PC-9 (cell line): ENCODE measurements at regions not wholly inside any gene's neighbourhood (a gene's known extent, or its start where the extent isn't known, plus 50 kb on each side); places are given as distances from the start of the nearest gene placed in this dataset.

Experiments
- BruUV-seq: library from RNA; stranded (reverse); fragments of 400-500 nt; replicated peaks from 2 replicates; lab custom pipeline; 2021; lab: Mats Ljungman, UMichigan
- CTCF ChIA-PET: fragments of 300-600 bp; sonication (Branson Sonifier 250); formaldehyde crosslinking; loops from one replicate; lab custom pipeline; 2022; ENCODE audit warnings: antibody characterized with exemption; lab: Charles Lee
- POLR2A ChIA-PET: fragments of 300-600 bp; sonication (Branson Sonifier 250); formaldehyde crosslinking; loops from one replicate; lab custom pipeline; 2022; ENCODE audit warnings: antibody characterized with exemption; ENCODE audit not compliant: unreplicated experiment; lab: Charles Lee
- DNase-seq, 2 experiments: peaks; one replicate each; pipeline versions ENCODE4 v3.0.0 to v3.0.0-alpha.2; 2015 to 2022; ENCODE audit warnings: mixed read lengths in 1 of 2
- H2AFZ ChIP-seq: fragments of 200-600 bp; sonication (generic); 2 replicates; pipeline ENCODE4 v1.8.1; 2017; ENCODE audit warnings: antibody characterized with exemption
- H3F3A ChIP-seq: fragments of 200-600 bp; sonication (generic); 2 replicates; pipeline ENCODE4 v1.8.1; 2017; ENCODE audit warnings: antibody characterized with exemption, mild to moderate bottlenecking, low read depth; ENCODE audit not compliant: insufficient read depth
- H3K27ac ChIP-seq: fragments of 200-600 bp; sonication (generic); 2 replicates; pipeline ENCODE4 v1.6.1; 2016; ENCODE audit warnings: mixed run types
- H3K27me3 ChIP-seq: fragments of 200-600 bp; sonication (generic); 2 replicates; pipeline ENCODE4 v1.6.1; 2016; ENCODE audit warnings: low read depth, mixed run types; ENCODE audit not compliant: insufficient read depth
- H3K36me3 ChIP-seq: fragments of 200-600 bp; sonication (generic); 2 replicates; pipeline ENCODE4 v1.6.1; 2016; ENCODE audit warnings: low read depth, mixed run types
- H3K4me1 ChIP-seq: fragments of 200-600 bp; sonication (generic); replicated peaks from 2 replicates; pipeline ENCODE4 v1.6.1; 2016; ENCODE audit warnings: mixed run types; ENCODE audit not compliant: insufficient read depth
- H3K4me2 ChIP-seq: fragments of 200-600 bp; sonication (generic); 2 replicates; pipeline ENCODE4 v1.6.1; 2017; ENCODE audit warnings: mixed run types
- H3K4me3 ChIP-seq: fragments of 200-600 bp; sonication (generic); 2 replicates; pipeline ENCODE4 v1.6.1; 2016; ENCODE audit warnings: mixed run types
- H3K79me2 ChIP-seq: fragments of 200-600 bp; sonication (generic); 2 replicates; pipeline ENCODE4 v1.6.1; 2017; ENCODE audit warnings: low read depth, mixed run types
- H3K9me2 ChIP-seq: fragments of 200-600 bp; sonication (generic); 2 replicates; pipeline ENCODE4 v1.8.1; 2017; ENCODE audit warnings: mild to moderate bottlenecking; ENCODE audit not compliant: insufficient read depth
- H3K9me3 ChIP-seq: fragments of 200-600 bp; sonication (generic); 2 replicates; pipeline ENCODE4 v1.8.1; 2016; ENCODE audit warnings: low read depth; ENCODE audit not compliant: insufficient read depth
- H4K20me1 ChIP-seq: fragments of 200-600 bp; sonication (generic); 2 replicates; pipeline ENCODE4 v1.8.1; 2017; ENCODE audit not compliant: insufficient read depth
- EZH2 ChIP-seq: fragments of 200-600 bp; sonication (generic); IDR thresholded peaks from 2 replicates; pipeline ENCODE4 v1.8.0; 2017; ENCODE audit warnings: antibody characterized with exemption, low read depth
- intact Hi-C: fragments of 100-400 bp; cut with micrococcal nuclease; formaldehyde crosslinking; loops from one replicate; pipeline ENCODE4 v1.10.0; 2022; ENCODE audit not compliant: unreplicated experiment
- TF ChIP-seq, protein P1 (sequence below): fragments of 200-600 bp; sonication (generic); conservative IDR thresholded peaks from 2 replicates; pipeline ENCODE4 v1.6.1; 2017; ENCODE audit warnings: mixed run types, antibody characterized with exemption, mild to moderate bottlenecking, moderate library complexity

DNA sequence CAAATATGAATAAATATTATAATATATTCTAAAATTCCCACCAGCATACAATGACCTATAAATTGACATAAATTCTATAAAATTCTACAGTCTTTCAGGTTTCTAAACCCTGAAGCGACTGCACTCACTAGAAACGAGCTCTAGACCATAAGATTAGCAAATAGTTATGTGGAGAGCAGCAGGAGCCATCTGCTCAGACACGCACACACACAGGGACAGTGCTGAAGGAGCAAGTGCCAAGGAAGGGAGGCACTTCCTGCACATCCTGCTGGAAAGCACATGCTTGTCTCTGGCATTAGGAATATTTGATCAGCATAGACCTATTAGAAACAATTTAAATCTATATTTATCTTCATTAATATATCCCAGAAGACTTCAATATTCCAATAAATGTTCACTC is 713.9 kb upstream of the CDH2 start:
- BruUV-seq, result no TSS peak
- DNase-seq, result no peak
- Histone ChIP-seq H3K4me1 (no peaks in the 10 kb centered on the region), H3K79me2 (no peaks in the 10 kb centered on the region), H3K9me3 (no peaks in the 10 kb centered on the region), H3K36me3 (no peaks in the 10 kb centered on the region), H3K4me2 (no peak overlapping the region), H3F3A (no peaks in the 10 kb centered on the region), H3K27ac (no peak overlapping the region), H3K27me3 (no peaks in the 10 kb centered on the region), H3K4me3 (no peak overlapping the region), H3K9me2 (no peaks in the 10 kb centered on the region), H2AFZ (no peak overlapping the region), H4K20me1 (no peaks in the 10 kb centered on the region)
- CTCF ChIA-PET, result no interaction called here
- POLR2A ChIA-PET, result no interaction called here
- TF ChIP-seq, protein P1, sequence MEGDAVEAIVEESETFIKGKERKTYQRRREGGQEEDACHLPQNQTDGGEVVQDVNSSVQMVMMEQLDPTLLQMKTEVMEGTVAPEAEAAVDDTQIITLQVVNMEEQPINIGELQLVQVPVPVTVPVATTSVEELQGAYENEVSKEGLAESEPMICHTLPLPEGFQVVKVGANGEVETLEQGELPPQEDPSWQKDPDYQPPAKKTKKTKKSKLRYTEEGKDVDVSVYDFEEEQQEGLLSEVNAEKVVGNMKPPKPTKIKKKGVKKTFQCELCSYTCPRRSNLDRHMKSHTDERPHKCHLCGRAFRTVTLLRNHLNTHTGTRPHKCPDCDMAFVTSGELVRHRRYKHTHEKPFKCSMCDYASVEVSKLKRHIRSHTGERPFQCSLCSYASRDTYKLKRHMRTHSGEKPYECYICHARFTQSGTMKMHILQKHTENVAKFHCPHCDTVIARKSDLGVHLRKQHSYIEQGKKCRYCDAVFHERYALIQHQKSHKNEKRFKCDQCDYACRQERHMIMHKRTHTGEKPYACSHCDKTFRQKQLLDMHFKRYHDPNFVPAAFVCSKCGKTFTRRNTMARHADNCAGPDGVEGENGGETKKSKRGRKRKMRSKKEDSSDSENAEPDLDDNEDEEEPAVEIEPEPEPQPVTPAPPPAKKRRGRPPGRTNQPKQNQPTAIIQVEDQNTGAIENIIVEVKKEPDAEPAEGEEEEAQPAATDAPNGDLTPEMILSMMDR, result no peak
- no peak for TF ChIP-seq EZH2
- intact Hi-C loops, result no loop called here

DNA sequence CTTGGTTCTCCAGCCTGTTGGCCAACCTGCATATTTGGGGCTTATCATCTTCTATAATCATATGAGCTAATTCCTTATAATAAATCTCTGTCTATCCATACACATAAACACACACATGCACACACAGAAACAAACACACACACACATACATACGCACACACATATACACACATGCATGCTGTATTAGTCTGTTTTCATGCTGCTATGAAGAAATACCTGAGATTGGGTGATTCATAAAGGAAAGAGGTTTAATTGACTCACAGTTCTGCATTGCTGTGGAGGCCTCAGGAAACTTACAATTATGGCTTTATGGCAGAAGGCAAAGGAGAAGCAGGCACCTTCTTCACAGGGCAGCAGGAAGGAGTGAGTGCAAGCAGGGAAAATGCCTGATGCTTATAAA is 707.4 kb upstream of the CDH2 start:
- Histone ChIP-seq H2AFZ (no peak overlapping the region), H3K4me1 (no peaks in the 10 kb centered on the region), H3K27ac (no peak overlapping the region), H3K79me2 (no peaks in the 10 kb centered on the region), H3K4me3 (no peak overlapping the region), H3F3A (no peaks in the 10 kb centered on the region), H3K36me3 (no peaks in the 10 kb centered on the region), H3K9me2 (no peaks in the 10 kb centered on the region), H4K20me1 (no peaks in the 10 kb centered on the region), H3K4me2 (no peak overlapping the region), H3K9me3 (no peaks in the 10 kb centered on the region), H3K27me3 (no peaks in the 10 kb centered on the region)
- POLR2A ChIA-PET, result no interaction called here
- TF ChIP-seq, protein P1, result no peak
- no peak for TF ChIP-seq EZH2
- DNase-seq, result no peak
- CTCF ChIA-PET, result no interaction called here
- BruUV-seq, result no TSS peak
- intact Hi-C loops, result no loop called here

DNA sequence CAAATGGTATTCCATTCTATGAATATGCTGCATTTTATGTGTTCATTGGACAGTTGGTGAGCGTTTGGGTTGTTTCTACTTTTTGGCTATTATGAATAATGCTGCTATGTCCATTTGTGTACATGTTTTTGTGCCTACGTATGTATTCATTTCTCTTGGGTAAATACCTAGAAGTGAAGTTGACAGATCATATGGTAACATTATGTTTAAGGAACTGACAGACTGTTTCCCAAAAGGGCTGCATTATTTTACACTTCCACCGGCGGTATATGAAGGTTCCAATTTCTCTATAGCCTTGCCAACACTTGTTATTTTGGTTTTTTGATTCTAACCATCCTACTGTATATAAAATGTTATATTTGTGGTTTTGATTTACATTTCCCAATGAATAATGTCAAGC is 703.9 kb upstream of the CDH2 start:
- BruUV-seq, result no TSS peak
- Histone ChIP-seq H3F3A (no peaks in the 10 kb centered on the region), H3K27me3 (no peaks in the 10 kb centered on the region), H3K9me2 (no peaks in the 10 kb centered on the region), H3K4me2 (no peak overlapping the region), H3K4me1 (no peaks in the 10 kb centered on the region), H3K79me2 (no peaks in the 10 kb centered on the region), H4K20me1 (no peaks in the 10 kb centered on the region), H3K27ac (no peak overlapping the region), H2AFZ (no peak overlapping the region), H3K36me3 (no peaks in the 10 kb centered on the region), H3K4me3 (no peak overlapping the region), H3K9me3 (no peaks in the 10 kb centered on the region)
- TF ChIP-seq EZH2, result no peak
- POLR2A ChIA-PET, result no interaction called here
- no peak for DNase-seq
- intact Hi-C loops, result no loop called here
- CTCF ChIA-PET, result no interaction called here

DNA sequence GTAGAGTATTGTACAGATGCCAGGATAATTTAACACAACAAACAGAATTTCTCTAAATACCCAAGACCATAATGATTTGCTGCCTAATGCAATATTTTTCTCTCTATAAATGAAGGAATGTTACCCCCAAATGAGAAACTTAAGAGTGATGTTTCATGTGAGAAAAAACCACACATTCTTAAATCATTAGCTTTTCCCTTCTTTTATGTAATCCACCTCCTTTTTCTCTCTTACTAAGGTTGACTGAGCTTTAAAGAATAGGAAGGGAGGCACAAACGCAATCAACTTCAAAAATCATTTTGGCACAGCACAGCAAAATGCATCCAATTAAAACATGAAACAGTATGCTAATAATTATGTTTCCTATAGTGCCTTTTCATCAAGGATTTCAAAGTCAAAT is 698.1 kb upstream of the CDH2 start:
- H3K9me2 ChIP-seq, result no peaks in the 10 kb centered on the region
- no peaks in the 10 kb centered on the region for H3K9me3 ChIP-seq
- intact Hi-C loops, result no loop called here
- H3K4me2 ChIP-seq, result no peak overlapping the region
- no peaks in the 10 kb centered on the region for H3K4me1 ChIP-seq
- H4K20me1 ChIP-seq, result no peaks in the 10 kb centered on the region
- no peaks in the 10 kb centered on the region for H3K79me2 ChIP-seq
- no peak overlapping the region for H3K4me3 ChIP-seq
- no peaks in the 10 kb centered on the region for H3F3A ChIP-seq
- no peaks in the 10 kb centered on the region for H3K27me3 ChIP-seq
- H3K36me3 ChIP-seq, result no peaks in the 10 kb centered on the region
- CTCF ChIA-PET, result no interaction called here
- no TSS peak for BruUV-seq
- no peak overlapping the region for H2AFZ ChIP-seq
- DNase-seq, result no peak
- POLR2A ChIA-PET, result no interaction called here
- H3K27ac ChIP-seq, result no peak overlapping the region
- no peak for TF ChIP-seq EZH2
- TF ChIP-seq, protein P1, result no peak
